ENCODE measurements at regions not wholly inside any gene's neighbourhood (a gene's known extent, or its start where the extent isn't known, plus 50 kb on each side); places are given as distances from the start of the nearest gene placed in this dataset.

DNA sequence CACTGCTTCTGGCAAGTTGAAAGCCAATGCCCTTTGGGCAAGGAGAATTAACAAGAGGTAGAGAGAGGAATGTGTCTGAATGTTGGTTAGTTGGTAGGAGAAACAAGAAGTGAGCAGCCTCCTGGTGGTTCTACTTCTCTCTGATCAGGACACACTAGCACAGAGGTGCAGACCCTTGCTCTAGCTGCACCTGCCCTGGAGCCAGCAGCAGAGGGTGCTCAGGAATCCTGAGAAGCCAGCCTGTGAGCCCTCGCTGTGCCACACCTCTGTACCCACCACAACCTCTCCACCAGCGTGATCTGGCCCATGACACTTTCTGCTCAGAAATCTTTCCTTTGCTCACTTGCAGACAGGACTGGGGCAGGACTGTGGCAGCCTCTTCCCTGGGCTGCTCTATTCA lies 364.7 kb downstream of the RPS24 start:
- H3K9me3 Mint-ChIP-seq = no peaks in the 10 kb centered on the region
- no peak overlapping the region for H3K27ac Mint-ChIP-seq
- DNase-seq (ENCODE audit: low spot score) = no peak
- peaks cover 3% of the 10 kb centered on the region for H3K27me3 Mint-ChIP-seq (ENCODE audit: low read depth)
- no peaks in the 10 kb centered on the region for H3K36me3 Mint-ChIP-seq (ENCODE audit: low read depth)
- no peak overlapping the region for H3K4me3 Mint-ChIP-seq
- no peaks in the 10 kb centered on the region for H3K4me1 Mint-ChIP-seq (ENCODE audit: low read depth)

DNA sequence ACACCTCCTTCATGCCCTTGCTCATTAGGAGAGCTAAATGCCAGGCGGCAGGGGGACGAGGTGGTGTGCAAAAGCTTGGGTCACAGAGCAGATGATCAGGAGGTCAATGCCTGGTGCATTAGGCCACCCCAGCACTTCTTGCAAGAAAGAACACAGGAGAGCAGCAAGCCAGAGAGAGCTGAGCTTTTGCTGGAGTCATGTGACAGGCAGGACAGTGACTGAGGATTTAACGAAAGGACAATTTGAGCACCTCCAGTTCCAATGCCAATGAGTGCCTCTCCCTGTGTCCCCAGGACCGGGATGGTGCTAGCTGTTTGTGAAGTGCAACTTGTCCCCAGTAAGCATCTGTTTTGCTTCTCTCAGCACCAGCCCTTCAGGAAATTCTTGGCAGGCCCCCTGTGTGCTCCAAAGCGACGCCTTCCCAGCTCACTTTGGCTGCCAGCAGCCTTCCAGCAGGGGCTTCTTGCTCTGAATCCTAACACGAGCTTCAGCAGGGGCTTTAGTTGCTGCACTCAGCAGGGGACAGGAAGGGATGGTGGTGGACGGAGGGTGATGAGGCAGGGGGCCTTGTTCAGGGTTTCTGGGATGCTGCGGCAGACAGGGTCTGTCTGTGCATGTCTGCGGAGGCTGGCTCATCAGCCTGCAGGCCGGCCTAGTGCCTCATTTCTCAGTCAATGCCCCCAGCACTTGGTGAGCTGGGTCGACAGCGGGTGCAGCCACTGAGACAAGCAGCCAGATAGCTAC lies 368.1 kb downstream of the RPS24 start:
- DNase-seq (ENCODE audit: low spot score) = no peak
- H3K4me3 Mint-ChIP-seq = no peak overlapping the region
- no peaks in the 10 kb centered on the region for H3K36me3 Mint-ChIP-seq (ENCODE audit: low read depth)
- H3K27me3 Mint-ChIP-seq (ENCODE audit: low read depth) = peaks cover 12% of the 10 kb centered on the region
- no peak overlapping the region for H3K27ac Mint-ChIP-seq
- H3K4me1 Mint-ChIP-seq (ENCODE audit: low read depth) = no peaks in the 10 kb centered on the region
- H3K9me3 Mint-ChIP-seq = no peaks in the 10 kb centered on the region

DNA sequence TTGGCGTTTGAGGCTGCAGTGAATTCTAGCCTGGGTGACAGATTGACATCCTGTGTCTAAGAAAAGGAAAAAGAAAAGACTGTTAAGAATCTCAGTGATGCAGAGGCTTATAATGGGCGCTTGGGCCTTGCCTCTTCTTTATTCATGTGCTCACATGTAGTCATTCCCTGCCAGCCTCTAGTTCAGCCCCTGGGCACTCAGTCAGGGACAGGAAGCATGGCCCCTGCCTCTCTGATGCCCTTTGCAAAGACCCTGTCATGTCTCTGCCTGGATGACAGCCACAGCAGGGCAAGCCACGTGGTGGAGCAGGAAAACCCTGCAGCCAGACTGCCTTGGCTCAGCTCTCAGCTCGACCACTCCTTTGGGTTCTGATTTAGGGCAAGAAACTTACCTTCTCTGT lies 368.9 kb downstream of the RPS24 start:
- no peaks in the 10 kb centered on the region for H3K9me3 Mint-ChIP-seq
- H3K4me3 Mint-ChIP-seq = no peak overlapping the region
- peaks cover 12% of the 10 kb centered on the region for H3K27me3 Mint-ChIP-seq (ENCODE audit: low read depth)
- no peak for DNase-seq (ENCODE audit: low spot score)
- no peaks in the 10 kb centered on the region for H3K36me3 Mint-ChIP-seq (ENCODE audit: low read depth)
- no peak overlapping the region for H3K27ac Mint-ChIP-seq
- peaks cover 2% of the 10 kb centered on the region for H3K4me1 Mint-ChIP-seq (ENCODE audit: low read depth)

DNA sequence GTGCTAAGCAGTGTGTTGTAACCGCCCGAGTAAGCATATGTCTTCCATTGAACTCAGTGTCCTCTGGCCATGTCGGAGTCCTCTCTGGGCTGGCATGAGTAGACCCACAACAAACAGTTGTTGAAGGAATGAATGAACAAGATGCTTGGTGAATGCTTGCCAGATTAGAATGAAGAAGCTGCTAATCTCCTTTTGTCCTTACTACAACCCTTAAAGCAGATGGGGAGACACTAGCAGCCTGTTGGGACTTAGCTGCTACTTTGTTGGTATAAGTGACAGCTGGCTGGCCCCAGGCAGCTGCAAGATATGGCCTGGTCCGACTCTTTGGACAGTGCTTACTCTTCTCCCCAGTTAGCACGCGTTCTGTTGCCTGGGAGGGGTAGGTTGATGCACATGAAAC lies 370.1 kb downstream of the RPS24 start:
- no peak overlapping the region for H3K4me3 Mint-ChIP-seq
- H3K9me3 Mint-ChIP-seq = no peaks in the 10 kb centered on the region
- H3K36me3 Mint-ChIP-seq (ENCODE audit: low read depth) = no peaks in the 10 kb centered on the region
- peaks cover 2% of the 10 kb centered on the region for H3K4me1 Mint-ChIP-seq (ENCODE audit: low read depth)
- H3K27me3 Mint-ChIP-seq (ENCODE audit: low read depth) = peaks cover 12% of the 10 kb centered on the region
- no peak for DNase-seq (ENCODE audit: low spot score)
- H3K27ac Mint-ChIP-seq = no peak overlapping the region

DNA sequence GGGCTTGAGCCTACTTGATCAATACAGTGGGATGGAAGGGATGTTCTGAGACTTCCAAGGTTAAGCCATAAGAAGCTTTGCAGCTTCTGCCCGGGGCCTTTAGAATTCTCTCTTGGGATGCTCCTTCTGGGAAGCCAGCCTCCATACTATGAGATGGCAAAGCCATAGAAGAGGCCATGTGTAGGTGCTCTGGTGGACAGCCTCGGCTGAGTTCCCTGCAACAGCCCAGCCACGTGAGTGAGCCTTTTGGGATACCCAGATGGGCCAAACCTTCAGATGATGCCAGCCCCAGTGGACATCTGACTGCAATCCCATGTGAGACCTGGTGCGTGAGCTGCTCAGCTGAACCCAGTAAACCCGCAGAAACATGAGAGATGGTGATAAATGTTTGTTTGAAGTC lies 370.6 kb downstream of the RPS24 start:
- H3K27ac Mint-ChIP-seq = no peak overlapping the region
- no peak for DNase-seq (ENCODE audit: low spot score)
- peaks cover 12% of the 10 kb centered on the region for H3K27me3 Mint-ChIP-seq (ENCODE audit: low read depth)
- H3K4me3 Mint-ChIP-seq = no peak overlapping the region
- no peaks in the 10 kb centered on the region for H3K9me3 Mint-ChIP-seq
- no peaks in the 10 kb centered on the region for H3K36me3 Mint-ChIP-seq (ENCODE audit: low read depth)
- peaks cover 2% of the 10 kb centered on the region for H3K4me1 Mint-ChIP-seq (ENCODE audit: low read depth)

DNA sequence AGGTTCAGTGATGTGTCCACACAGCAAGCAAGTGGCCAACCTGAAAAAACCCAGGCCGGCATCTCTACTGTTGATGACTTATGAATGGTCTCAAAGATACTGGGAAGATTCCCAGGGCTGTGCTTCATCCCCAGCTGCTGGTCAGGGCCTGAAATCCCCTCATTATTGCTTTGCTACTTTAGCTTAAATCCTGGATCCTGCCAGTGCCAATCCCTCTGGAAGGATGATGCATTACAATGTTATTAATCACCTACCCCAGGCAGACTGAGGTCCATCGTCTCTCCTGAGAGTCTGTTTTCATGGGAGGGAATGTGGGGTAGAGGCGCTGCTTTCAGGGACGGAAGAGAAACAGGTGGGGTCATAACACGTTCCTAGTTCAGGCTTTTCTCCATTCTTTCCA lies 371.6 kb downstream of the RPS24 start:
- H3K27me3 Mint-ChIP-seq (ENCODE audit: low read depth) = peaks cover 12% of the 10 kb centered on the region
- H3K4me1 Mint-ChIP-seq (ENCODE audit: low read depth) = peaks cover 2% of the 10 kb centered on the region
- DNase-seq (ENCODE audit: low spot score) = no peak
- no peak overlapping the region for H3K27ac Mint-ChIP-seq
- no peaks in the 10 kb centered on the region for H3K9me3 Mint-ChIP-seq
- H3K36me3 Mint-ChIP-seq (ENCODE audit: low read depth) = no peaks in the 10 kb centered on the region
- H3K4me3 Mint-ChIP-seq = no peak overlapping the region

DNA sequence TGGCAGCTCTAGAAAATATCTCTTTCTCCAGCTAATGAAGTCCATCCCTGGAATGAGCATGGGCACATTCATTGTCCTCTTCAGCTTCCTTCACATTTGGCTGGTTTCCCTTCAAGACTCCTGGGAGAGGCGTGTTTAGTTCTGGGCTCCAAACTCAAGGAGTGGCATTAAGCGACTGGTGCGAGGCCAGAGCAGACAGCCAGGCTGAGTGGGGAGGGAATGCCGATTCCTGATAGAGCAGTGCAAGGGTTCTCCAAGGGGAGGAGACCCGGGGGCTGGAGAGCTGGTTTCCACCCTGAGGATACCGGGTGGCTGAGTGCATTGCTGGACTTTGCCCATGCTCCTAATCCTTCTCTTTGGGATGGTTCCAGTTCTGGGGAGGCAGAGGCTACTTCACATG lies 372.1 kb downstream of the RPS24 start:
- H3K9me3 Mint-ChIP-seq = no peaks in the 10 kb centered on the region
- H3K4me1 Mint-ChIP-seq (ENCODE audit: low read depth) = peaks cover 2% of the 10 kb centered on the region
- no peak for DNase-seq (ENCODE audit: low spot score)
- H3K27me3 Mint-ChIP-seq (ENCODE audit: low read depth) = peaks cover 12% of the 10 kb centered on the region
- no peak overlapping the region for H3K4me3 Mint-ChIP-seq
- no peak overlapping the region for H3K27ac Mint-ChIP-seq
- H3K36me3 Mint-ChIP-seq (ENCODE audit: low read depth) = no peaks in the 10 kb centered on the region

DNA sequence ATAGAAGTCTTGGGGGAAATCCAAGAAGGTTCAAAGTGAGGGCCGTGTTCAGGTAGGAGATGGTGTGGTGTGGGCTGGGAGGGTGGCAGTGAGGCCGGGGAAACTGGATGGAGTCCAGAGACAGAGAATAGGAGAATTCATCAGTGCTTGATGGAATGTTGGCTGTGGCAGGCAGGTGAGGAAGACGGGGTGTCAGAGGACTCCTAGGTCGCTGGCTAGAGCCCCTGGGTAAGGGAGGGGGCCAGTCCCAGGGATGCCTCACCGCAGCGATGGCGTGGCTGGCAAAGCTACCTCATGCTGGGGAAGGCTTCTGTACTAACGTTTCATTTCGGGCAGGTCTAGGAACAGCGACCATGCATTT lies 373.0 kb downstream of the RPS24 start:
- Mint-ChIP-seq H3K27me3 (ENCODE audit: low read depth) (peaks cover 12% of the 10 kb centered on the region), H3K9me3 (no peaks in the 10 kb centered on the region), H3K27ac (no peak overlapping the region), H3K36me3 (ENCODE audit: low read depth) (no peaks in the 10 kb centered on the region), H3K4me1 (ENCODE audit: low read depth) (peaks cover 2% of the 10 kb centered on the region), H3K4me3 (peak overlapping the region; percentile 57)
- no peak for DNase-seq (ENCODE audit: low spot score)

DNA sequence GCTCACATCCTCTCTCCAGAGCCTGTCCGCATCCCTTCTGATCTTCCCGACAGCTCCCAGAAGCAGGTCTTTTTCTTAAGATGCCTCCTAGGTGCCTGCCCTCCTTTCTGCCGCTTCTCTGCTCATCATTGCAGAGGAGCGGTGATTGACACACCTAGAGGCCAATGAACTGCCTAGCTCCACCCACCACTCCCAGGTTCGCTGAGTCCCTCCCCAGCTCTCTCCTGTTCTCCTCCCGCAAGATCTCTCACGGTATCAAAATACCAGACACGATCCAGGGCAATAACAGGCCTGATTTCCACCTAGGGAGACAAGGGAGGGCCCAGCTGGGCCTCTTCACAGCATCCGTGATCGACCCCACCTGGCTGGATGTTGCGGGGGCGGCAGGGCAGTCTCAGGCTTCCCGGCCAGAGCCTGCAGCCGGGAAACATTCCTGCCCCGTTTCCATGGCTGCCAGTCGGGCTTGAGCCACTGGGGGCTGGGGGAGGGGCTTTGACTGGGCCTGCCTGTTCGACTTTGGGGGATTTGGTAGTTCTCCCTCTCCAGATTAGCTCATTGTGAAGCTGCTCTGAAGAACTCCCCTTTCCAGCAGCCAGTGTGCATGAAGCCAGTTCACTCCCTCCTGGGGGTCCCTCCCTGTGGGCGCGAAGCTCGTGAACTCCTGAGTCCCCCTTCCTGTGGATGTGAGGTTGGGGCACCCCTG lies 373.5 kb downstream of the RPS24 start:
- no peak overlapping the region for H3K27ac Mint-ChIP-seq
- peaks cover 2% of the 10 kb centered on the region for H3K4me1 Mint-ChIP-seq (ENCODE audit: low read depth)
- peak; percentile 42 for DNase-seq (ENCODE audit: low spot score)
- H3K4me3 Mint-ChIP-seq = peak overlapping the region; percentile 57
- H3K27me3 Mint-ChIP-seq (ENCODE audit: low read depth) = peaks cover 12% of the 10 kb centered on the region
- H3K9me3 Mint-ChIP-seq = no peaks in the 10 kb centered on the region
- no peaks in the 10 kb centered on the region for H3K36me3 Mint-ChIP-seq (ENCODE audit: low read depth)

DNA sequence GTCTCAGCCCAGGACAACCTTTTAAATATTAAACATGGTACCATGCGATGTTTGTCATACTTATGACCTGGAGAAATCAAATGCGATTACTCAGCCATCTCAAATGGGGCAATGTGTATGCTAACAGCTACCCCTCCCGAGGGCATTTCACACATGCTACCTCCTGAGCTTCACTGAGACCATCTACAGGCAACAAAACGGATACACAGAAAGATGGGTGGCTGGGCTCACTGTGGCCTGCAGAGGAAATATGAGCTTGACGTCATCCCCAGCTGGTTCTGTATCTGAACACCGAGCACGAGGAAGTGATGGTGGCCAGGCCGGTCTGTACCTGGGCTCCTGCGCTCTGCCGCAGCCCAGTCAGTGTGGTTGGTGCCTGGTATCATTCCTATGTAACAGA lies 374.3 kb downstream of the RPS24 start:
- no peaks in the 10 kb centered on the region for H3K9me3 Mint-ChIP-seq
- no peaks in the 10 kb centered on the region for H3K36me3 Mint-ChIP-seq (ENCODE audit: low read depth)
- peaks cover 12% of the 10 kb centered on the region for H3K27me3 Mint-ChIP-seq (ENCODE audit: low read depth)
- H3K27ac Mint-ChIP-seq = no peak overlapping the region
- no peak for DNase-seq (ENCODE audit: low spot score)
- H3K4me1 Mint-ChIP-seq (ENCODE audit: low read depth) = peaks cover 2% of the 10 kb centered on the region
- no peak overlapping the region for H3K4me3 Mint-ChIP-seq

DNA sequence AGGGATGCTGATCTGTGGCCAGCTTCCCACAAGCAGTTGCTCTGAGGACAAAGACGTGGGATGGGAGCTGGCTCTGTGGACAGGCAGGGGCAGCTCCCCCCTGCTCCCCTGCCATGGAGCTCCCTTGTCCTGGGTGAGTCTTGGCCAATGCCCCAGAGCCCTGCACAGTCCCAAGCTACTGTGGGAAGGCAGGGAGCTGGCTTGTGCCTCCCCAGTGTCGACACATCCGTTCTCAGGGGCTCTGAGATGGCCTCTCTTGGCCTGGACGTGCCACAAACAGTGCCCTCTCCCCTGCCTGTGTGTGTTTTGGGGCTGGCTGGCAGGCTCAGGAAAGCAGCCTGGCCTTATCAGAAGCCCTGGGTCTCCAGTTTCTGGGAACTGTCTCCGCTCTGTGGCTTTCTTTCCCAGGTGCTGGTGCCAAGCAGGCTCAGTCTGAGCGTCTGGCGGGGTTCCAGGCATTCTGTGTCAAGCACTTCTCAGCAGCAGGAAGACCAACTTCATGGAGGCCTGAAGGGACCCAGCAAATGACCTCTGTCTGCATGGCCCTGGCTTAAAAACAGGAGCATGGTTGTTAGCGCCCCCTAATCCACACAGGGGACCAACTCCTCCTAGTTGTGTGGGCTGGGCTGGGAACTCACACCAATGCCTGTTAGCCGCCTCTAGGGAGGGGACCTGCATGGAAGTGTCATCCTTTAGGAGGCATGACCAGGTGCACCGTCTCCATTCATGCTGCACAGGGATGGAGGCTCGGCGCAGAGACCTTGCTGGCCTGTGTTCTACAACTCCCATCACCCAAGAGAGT lies 375.2 kb downstream of the RPS24 start:
- Mint-ChIP-seq H3K27ac (no peak overlapping the region), H3K36me3 (ENCODE audit: low read depth) (no peaks in the 10 kb centered on the region), H3K4me1 (ENCODE audit: low read depth) (peaks cover 2% of the 10 kb centered on the region), H3K4me3 (no peak overlapping the region), H3K27me3 (ENCODE audit: low read depth) (peaks cover 12% of the 10 kb centered on the region), H3K9me3 (no peaks in the 10 kb centered on the region)
- no peak for DNase-seq (ENCODE audit: low spot score)

DNA sequence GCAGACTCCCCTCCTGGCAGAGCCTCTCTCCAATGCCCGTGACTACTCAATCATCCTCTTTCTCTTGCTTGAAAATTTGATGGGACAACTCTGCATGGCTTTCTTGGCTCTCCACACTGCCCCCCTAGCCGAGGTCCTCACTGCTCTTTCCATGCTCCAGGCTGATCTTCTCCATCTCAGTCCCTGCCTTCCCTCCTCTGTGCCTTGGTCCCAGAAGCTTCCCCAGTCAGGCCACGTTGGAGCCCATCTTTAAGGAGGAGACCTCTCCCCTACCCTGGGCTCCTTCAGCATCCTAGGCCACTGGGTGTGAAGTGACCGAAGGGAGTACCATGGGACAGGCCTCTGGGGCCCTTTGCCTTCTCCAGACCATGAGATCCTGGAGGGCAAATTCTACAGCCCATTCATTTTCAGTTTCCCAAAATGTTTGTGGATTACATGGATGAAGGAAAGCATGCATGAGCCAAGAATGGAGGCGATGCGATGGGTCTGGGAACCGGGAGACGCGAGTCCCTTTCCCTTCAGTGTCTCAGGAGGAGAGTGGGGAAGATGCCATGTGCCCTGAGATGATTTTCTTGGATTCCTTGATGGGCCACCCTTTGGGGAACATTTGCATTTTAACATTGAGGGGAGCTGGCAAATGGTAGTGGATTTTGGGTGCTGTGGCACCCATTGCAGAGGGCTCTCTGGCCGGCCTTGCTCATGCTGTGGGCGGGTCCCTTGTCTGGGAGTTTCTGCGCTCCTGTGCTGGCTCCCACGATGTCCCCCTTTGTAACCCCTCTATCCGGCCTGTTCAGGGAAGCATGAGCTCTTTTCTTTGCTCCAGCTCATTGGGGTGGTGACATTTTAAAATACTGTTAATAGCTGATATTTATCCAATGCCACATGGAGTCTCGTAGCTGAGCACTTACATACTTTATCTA lies 376.6 kb downstream of the RPS24 start:
- Mint-ChIP-seq H3K27ac (no peak overlapping the region), H3K4me1 (ENCODE audit: low read depth) (peaks cover 2% of the 10 kb centered on the region), H3K36me3 (ENCODE audit: low read depth) (no peaks in the 10 kb centered on the region), H3K9me3 (no peaks in the 10 kb centered on the region), H3K4me3 (no peak overlapping the region), H3K27me3 (ENCODE audit: low read depth) (peaks cover 9% of the 10 kb centered on the region)
- DNase-seq (ENCODE audit: low spot score) = no peak

DNA sequence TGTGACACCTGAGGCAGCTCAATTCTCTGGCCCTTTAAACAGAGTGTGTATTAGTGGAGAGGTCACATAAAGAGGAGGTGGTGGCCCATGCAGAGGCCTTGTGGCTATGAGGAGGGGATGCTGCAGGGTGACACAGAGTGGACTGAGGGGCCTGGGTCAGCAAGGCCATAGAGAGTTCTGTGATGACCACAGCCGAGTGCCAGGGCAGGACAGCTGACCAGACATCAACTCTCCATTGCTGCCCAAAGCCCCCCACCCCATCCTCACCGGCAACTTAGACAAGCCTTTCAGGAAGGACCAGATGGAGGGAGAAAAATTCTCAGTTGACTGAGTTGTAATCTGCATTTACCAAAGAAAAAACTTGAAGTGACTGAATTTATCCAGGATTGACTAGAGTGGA lies 378.1 kb downstream of the RPS24 start:
- H3K36me3 Mint-ChIP-seq (ENCODE audit: low read depth) = no peaks in the 10 kb centered on the region

More for the DNA sequence above, 378.1 kb downstream of the RPS24 start:
- Mint-ChIP-seq H3K4me3 (no peak overlapping the region), H3K27ac (no peak overlapping the region), H3K9me3 (no peaks in the 10 kb centered on the region), H3K4me1 (ENCODE audit: low read depth) (peaks cover 2% of the 10 kb centered on the region), H3K27me3 (ENCODE audit: low read depth) (peaks cover 4% of the 10 kb centered on the region)
- DNase-seq (ENCODE audit: low spot score) = no peak

Measured in T-helper 2 cell treated with Interferon-gamma antibody and Interleukin-4, amounts not matched to agents 5 μg/mL and 100 μg/mL, for 36 hours (primary cell).